Caki2 (cell line): ENCODE measurements at regions not wholly inside any gene's neighbourhood (a gene's known extent, or its start where the extent isn't known, plus 50 kb on each side); places are given as distances from the start of the nearest gene placed in this dataset.

Source experiments
- DNase-seq: peaks from one replicate; pipeline ENCODE4 v3.0.0-alpha.2; 2015; ENCODE audit warnings: low read depth
- in situ Hi-C: cut with HindIII; loops from 2 replicates; pipeline ENCODE4 v1.10.0; 2016; ENCODE audit warnings: low sequenced_read_pairs, low pct_unique_long_range_greater_than_20kb, mixed read lengths

DNA sequence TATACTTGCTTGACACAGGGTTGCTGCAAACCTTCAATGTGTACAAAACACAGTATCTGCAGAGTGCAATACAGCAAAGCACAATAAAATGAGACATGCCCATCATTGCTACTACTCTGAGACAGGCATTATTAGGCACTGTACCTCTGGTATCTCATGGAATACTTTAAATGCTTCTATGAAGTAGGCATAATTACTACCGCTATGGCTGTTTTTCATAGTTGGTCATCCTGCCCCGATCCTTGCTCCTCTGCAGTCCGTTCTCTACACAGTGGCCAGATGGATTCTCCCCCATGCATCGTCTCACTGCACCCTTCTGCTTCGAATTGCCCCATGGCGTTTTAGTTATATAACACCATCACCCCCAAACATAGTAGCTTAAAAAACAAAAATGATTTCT is 83.0 kb upstream of the UBL3 start:
- in situ Hi-C loops = no loop called here
- no peak for DNase-seq

DNA sequence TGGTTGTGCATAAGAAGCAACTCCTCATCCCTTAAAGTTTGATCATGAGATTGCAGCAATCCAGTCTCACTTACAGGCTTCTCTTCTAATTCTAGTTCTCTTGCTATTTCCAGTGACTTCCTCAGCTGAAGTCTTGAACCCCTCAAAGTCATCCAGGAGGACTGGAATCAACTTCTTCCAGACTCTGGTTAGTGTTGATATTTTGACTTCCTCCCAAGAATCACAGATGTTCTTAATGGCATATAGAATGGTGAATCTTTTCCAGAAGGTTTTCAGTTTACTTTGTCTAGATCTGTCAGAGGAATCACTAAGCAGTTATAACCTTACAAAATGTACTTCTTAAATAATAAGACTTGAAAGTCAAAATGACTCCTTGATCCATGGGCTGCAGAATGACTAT is 81.3 kb upstream of the UBL3 start:
- in situ Hi-C loops = no loop called here
- DNase-seq = no peak

DNA sequence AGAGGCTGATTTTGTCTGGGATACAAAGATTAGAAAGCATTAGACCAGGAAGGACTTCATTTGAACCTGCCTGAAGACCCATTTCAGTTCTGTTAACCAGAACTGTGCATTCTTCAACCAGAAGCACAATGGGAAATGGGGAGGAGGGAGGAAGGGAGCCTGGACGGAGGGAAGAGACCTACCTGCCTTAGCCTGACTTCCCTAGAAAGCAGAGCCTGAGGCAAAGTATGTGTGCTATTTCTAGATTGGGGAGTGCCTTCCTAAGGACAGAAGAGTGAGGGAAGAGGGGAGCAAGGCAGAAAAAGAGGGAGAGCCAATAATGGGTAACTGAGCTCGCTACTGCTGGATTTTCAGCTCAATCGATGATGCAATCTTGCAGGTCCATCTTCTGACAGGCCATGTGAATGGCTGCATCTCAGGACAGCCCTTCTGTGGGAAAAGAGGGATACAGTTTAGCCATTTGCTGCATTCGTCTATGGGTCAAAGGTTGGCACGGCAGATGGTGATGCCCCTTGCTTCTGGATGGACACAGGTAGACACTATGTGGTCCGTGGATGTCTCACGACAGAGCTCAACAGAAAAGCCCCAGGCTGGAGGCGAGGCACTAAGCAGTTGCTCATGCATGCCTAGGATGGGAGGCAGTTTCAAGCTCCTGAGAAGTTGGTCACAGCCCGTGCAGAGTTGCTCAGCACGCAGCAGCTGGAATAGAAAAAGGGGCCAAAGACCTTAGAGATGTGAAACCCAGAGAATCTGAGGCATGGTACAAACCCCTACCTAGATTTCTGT is 78.8 kb upstream of the UBL3 start:
- in situ Hi-C loops = loop anchor here (10.0 kb wide), 2 partner anchors 84 to 164 kb away; no protein-coding TSS in a partner anchor
- DNase-seq = no peak

DNA sequence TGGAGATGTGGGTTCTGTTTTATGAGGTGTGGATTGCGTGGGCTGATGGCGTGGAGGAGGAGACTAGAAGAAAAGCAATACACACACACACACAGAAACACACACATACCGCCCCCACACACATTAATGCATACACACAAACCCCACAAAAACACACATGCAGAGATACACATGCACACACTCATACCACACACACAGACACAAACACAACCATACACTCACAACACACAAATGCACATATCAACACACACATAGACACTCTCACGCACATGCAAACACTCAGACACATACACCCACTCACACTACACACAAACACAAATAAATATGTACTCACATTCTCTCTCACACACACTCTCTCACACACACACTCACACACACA is 75.7 kb upstream of the UBL3 start:
- in situ Hi-C loops = loop anchor here (10.0 kb wide), 2 partner anchors 81 to 161 kb away; no protein-coding TSS in a partner anchor
- DNase-seq = no peak

DNA sequence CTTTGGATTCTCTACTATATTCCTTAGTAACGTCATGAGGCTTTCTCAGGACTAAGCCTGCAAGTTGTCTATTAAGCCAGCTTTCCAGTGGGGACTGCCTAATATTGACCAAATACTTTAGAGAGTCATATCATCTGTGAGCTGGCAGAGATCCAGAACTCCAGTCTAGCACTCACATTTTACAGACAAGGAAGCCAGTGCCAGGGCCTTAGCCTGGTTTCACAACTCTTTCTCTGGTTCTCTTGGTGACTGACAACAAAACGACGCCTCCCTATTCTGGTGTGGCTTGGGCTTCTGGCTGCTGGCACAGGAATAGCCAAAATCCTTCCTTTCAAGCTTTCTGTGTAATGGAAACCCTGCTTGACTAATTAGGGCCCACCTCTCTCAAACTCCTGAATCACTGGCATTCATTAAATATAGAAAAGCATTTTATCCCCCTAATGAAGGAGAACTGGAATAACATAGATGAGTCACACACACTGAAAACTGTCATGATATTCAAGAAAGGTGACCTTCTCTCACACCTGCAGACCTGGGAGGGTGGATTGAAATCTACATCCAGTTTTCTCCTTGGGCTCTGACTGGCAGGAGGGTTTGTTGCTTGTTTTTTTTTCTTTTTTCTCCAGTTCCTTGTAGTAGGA is 75.2 kb upstream of the UBL3 start:
- DNase-seq = peak; percentile 62

DNA sequence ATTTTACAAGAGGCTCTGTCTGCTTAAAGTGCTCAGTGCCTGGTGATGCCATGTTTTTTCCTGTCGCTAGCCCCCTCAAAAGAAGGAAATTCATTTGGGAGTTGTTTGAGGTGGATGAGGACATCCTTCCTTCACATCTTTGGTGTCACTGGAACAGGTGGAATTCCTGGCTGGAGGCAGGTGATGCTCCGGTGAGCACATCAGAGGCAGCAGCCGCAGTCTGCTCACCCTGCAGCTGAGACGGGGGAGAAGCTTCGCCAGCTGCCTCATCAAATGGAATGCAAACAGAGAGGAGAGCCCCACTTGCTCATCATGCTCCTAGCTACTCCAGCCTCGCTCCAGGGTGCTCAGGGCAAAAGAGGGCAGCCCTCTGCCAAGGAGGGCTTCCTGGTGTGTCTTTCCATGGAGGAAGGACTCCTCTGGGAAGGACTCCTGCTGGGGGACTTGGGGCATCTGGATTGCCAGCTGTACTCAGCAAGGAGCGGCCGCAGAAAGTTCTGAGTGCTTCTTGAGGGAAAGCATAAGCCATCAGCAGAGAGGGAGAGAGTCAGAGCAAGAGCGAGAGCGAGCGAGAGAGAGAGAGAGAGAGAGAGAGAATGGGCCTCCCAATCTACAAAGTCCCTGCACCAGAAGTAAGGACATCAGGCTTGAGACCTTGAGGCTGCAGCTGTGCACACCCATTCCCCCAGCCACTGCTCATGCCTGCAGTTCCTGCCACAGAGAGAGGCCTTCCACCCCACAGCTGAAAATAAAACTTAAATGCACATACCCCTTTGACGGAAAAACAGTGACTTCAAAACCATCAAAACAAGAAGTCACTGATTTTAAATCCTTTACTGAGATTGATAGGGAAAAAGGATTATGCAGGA is 74.3 kb upstream of the UBL3 start:
- DNase-seq = peak; percentile 76
- in situ Hi-C loops = loop anchor here (10.0 kb wide), 2 partner anchors 80 to 160 kb away; no protein-coding TSS in a partner anchor

More for the DNA sequence above, 75.2 kb upstream of the UBL3 start:
- in situ Hi-C loops = loop anchor here (10.0 kb wide), 2 partner anchors 81 to 161 kb away; no protein-coding TSS in a partner anchor

DNA sequence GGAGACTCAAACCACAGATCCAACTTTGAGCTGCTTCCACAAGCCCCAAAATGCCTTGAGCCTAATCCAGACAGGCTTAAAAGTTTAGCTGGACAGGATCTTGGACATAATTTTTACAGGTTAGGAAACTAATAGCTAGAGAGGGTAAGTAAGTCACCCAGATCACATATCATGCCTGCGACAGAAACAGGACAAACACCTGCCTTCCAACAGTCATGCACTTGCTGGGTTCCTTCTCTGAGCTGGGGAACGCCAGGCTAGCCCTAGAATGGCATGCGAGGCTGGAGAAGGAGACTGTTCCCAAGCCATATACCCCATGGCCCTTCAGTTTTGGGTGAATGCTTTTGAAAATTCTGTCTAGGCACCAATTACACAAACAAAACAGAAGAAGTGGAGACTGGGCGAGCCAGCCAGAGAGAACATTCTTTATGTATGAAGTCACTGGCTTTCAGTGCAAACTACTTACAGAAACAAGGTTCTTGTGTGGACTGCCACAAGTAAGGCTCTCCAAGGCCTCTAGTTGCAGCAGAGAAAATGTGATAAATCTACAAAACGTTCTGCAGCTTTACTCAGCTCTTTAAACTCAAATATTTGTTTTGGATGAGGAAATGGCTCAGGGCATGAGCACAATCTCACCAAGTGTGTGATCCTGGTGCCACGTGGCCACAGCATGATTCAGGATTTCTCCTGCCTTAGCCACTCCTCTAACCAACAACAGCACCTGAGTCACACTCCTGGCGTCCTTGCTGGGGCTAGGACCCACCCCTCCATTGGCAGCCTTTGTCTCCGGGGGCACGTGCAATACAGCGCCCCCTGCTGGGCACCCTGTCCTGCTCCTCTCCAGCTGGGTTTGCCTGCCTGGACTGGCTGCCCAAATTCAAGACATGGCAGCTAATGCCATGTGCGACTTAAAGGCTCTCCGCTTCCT is 73.4 kb upstream of the UBL3 start:
- in situ Hi-C loops = loop anchor here (10.0 kb wide), 2 partner anchors 79 to 159 kb away; no protein-coding TSS in a partner anchor
- peak; percentile 97 for DNase-seq

DNA sequence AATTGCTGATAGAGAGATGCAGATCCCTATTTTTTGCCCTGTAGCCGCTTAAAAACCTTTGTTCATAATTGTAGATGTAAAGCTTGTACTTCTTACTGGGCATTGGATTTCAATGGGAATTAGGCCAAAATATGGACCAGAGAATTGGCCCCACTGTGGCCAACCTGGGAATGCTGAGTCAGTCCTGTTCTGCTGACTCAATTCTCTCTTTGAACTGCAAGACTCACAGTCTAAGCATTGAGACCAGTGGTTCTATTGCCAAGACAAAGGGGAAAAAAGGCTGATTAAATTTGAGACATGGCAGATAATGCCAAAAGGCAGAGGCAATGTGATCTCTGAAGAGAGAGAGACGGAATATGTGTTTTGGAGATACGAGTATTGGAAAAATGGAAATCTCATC is 72.5 kb upstream of the UBL3 start:
- peak; percentile 32 for DNase-seq
- in situ Hi-C loops = loop anchor here (10.0 kb wide), 2 partner anchors 78 to 158 kb away; no protein-coding TSS in a partner anchor

DNA sequence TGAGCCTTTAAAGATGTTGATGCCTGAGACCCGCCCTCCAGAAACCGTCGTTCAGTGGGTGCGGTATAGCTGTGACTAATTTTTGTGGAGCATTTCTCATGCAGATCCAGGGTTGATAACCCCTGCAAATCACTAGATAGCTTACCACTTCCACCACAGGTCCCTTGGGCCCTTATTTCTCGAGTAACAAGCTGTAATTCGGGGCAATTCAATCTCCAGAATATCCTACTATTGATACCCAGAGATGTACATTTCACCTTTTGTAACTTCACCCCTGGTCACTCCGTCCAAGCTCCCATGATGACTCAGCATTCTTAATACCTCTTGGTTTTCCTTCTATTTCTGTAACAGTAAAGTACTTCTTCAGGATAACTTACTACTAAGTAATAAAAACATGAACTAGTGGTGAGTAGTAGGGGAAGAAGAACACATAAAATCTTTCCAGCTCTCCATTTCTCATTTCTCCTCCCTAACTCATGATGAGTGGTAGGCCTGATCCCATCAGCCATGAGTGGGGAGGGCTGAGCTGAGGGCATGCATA is 71.9 kb upstream of the UBL3 start:
- DNase-seq = peak; percentile 51
- in situ Hi-C loops = loop anchor here (10.0 kb wide), 2 partner anchors 78 to 158 kb away; no protein-coding TSS in a partner anchor

DNA sequence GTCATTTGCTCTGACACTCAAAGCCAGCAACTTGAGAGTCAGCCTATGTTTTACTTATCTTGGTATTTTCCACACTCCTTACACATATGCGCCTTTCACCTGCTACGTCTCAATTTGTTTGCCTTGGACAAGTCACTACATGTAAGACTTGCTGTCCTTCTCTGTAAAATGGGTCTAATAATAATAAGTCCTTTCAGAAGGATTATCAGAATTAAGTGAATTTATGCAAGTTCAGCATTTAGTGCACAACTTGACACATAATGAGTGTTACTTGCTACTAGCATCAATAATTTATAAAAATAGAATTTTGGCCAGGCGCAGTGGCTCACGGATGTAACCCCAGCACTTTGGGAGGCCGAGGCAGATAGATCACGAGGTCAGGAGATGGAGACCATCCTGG is 71.1 kb upstream of the UBL3 start:
- no peak for DNase-seq
- in situ Hi-C loops = loop anchor here (10.0 kb wide), 2 partner anchors 77 to 157 kb away; no protein-coding TSS in a partner anchor

DNA sequence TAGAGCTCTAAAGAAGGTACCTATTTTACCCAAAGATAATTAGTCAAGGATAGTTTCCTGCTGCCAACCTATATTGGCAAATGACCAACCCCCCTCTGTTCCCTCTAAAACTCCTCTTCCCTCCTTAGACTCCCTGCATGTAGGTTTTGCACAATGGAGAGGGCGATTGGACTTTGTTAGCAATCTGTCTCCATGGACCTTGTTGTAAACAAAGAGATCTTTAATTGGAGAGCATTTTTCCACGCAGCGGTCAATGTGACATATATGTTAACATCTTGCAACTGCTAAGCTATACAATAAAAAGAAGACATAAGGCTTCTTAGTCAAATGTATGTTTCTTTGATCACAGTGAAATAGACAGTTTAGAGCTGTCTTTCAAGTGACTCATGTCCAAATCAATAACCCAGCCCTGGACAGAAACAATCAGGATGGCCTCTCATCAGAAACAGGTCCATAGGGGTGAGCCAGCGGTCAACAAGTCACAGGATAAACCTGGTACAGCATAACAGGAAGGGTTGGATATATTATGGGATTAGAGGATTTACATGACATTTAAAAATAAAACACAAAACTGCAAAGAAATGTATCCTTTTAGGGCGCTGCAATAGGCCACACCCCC is 69.7 kb upstream of the UBL3 start:
- in situ Hi-C loops = loop anchor here (10.0 kb wide), 2 partner anchors 75 to 155 kb away; no protein-coding TSS in a partner anchor
- no peak for DNase-seq

DNA sequence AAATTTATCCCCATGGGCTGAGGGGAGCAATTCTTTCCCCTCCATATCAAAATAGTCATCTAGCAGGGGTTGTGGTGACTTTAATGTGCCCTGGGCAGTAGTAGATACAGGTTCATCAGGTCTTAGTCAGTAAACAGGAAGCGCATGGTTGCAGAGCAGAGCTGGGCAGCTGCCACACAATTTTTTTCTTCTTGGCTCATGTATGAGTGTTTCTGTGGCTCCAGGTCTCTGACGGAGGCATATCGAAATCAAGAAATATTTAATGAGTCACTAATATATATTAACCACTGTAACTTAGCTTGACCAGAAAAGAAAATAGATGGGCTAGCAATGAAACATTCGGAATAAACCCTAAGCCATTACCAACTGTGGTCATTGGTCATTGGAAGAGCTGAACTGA is 68.4 kb upstream of the UBL3 start:
- in situ Hi-C loops = no loop called here
- DNase-seq = no peak

DNA sequence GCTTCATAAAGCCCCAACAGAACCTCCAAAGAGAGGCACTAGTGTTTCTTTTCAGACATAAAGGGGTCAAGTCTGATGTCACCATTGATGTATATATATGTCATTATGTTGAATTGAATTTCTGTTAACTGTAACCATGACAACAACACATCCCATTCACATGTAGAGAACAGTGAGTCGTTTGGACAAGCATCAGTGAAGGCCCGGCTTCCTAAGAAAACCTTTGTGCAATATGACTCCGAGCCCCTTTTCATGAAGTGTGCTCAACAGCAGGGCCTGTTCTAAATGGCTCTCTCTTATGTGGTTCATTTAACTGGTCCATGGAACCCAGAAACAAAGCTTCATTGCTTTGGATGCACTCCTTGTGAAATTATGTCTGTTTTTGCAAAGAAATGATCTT is 67.2 kb upstream of the UBL3 start:
- in situ Hi-C loops = no loop called here
- DNase-seq = no peak

DNA sequence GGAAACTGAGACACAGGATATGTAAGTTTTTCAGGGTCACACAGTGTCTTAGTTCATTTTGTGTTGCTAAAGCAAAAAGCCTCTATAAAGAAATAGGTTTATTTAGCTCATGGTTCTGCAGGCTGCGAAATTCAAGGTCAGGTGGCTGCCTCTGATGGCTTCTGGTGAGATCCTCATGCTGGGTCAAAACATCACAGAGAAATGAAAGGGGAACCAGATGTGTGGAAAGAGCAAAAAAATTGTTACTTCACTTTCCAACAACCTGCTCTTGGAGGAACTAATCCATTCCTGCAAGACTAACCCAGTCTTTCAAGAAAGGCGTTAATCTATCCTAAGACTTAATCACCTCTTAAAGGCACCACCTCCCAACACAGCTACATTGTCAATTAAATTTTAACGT is 64.2 kb upstream of the UBL3 start:
- in situ Hi-C loops = no loop called here
- no peak for DNase-seq

DNA sequence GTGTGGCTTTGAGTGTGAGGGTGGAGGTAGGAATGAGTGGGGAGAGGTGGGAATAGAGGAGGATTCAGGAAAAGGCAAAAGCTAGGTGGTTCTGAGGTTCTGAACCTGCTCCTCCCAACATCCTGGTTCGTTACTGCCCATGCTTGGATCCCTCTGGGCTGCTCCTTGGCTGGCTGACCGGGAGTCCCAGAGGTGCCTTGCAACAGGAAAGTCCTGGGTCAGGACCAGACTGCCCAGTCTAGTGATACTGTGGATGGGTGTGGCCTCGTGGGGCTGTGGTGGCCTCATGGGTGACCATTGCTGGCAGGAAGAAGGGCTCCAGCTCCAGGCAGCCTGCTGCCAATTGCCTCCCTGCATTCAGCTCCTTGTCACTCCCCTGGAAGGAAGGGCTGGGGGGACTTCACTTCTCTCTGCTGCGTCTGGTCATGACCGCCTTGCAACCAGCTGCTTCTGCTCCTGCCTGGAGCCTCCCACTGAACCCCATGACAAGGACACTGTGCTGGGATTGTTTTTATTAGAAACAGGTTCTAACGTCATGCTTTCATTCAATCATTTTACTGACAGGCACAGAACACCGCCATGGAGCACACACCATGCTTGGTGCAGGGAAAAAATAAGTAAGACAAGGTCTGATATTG is 61.5 kb upstream of the UBL3 start:
- no peak for DNase-seq
- in situ Hi-C loops = no loop called here

DNA sequence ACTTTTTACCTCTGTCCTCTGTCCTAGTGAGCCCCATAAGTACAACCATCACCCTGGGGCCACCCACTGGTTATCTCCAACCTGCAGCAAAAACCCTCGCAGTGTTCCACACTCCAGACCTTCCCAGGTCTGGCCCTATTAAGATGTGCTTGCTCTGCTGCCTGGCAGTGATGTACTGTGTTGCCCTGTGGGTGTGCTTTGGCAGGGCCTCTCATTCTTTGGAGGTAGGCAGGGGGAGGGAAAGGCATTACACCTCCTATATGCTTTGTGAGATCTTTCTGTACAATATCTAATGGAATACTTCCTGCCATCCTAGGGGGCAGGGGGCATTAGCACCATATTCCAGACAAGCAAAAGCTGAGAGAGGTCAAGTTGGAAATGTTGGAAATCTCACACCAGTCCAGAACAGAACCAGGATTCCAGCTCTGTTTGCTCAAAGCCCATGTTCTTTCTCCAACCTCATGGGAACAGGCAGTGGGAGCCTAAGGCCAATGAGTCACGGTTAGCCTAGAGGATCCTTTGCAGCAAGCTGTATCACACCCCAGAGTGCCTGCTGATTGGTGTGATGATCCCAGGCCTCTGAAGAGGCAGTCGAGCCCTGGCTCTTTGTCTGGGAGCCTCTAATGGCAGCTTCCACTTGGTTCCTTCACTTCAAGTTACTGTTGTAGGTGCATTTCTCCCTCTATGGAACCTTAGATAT is 59.7 kb upstream of the UBL3 start:
- no peak for DNase-seq
- in situ Hi-C loops = no loop called here
